ENCODE measurements at regions not wholly inside any gene's neighbourhood (a gene's known extent, or its start where the extent isn't known, plus 50 kb on each side); places are given as distances from the start of the nearest gene placed in this dataset.

DNA sequence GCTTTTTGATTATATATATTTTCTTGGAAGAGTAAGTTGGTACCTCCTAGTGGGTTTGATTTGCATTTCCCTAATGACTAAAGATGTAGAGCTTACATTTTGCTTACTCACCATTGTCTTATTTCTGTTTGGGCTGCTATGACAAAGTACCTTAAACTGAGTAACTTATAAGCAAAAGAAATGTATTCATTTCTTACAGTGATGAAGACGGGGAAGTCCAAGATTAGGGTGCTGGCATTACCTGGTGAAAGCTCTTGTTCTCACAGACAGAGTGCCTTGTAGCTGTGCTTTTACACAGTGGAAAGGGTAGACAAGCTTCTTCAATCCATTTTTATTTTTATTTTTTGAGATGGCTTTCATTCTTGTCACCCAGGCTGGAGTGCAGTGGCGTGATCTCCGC is 229.2 kb upstream of the AGA start:
- Histone ChIP-seq H3K27ac (ENCODE audit: control insufficient read depth, insufficient read depth) (no peak overlapping the region), H3K79me2 (ENCODE audit: control insufficient read depth, insufficient read depth, low read length) (no peaks in the 10 kb centered on the region), H2AFZ (ENCODE audit: control insufficient read depth, low read depth, low read length) (no peak overlapping the region), H4K20me1 (ENCODE audit: control insufficient read depth, insufficient read depth) (no peaks in the 10 kb centered on the region), H3K27me3 (replicated peaks in 1 of 2; ENCODE audit: control insufficient read depth in 2 of 2, insufficient read depth in 2 of 2, low read length in 1 of 2) (no peaks in the 10 kb centered on the region), H3K4me2 (ENCODE audit: control insufficient read depth, insufficient read depth) (no peak overlapping the region), H3K9me3 (replicated peaks; ENCODE audit: control insufficient read depth, insufficient read depth, low read length) (no peaks in the 10 kb centered on the region), H3K4me1 (ENCODE audit: control insufficient read depth, insufficient read depth, low read length) (no peaks in the 10 kb centered on the region), H3K4me3 (no peak overlapping the region), H3K9ac (ENCODE audit: control insufficient read depth, insufficient read depth, low read length) (no peak overlapping the region), H3K36me3 (ENCODE audit: control insufficient read depth in 2 of 2, insufficient read depth in 2 of 2, low read length in 1 of 2) (no peaks in the 10 kb centered on the region)
- FAIRE-seq (no peak), DNase-seq (ENCODE audit: low read depth, low spot score) (no peak), ATAC-seq (peak; percentile 74)
- ChIA-PET CTCF (interaction anchor here (0.6 to 1.1 kb wide), 3 partner anchors 19 to 415 kb away, joined by 4 read pairs; no protein-coding TSS in a partner anchor), SMC1A (ENCODE audit: uncharacterized antibody, unreplicated experiment) (interaction anchor here (0.6 to 1.2 kb wide), 2 partner anchors 83 to 610 kb away, joined by 3 to 4 read pairs; no protein-coding TSS in a partner anchor), POLR2A (no interaction called here), RAD21 (ENCODE audit: unreplicated experiment) (interaction anchor here (0.6 to 1.1 kb wide), 2 partner anchors 210 to 1607 kb away, joined by 3 to 4 read pairs; no protein-coding TSS in a partner anchor)
- TF ChIP-seq, protein P1, sequence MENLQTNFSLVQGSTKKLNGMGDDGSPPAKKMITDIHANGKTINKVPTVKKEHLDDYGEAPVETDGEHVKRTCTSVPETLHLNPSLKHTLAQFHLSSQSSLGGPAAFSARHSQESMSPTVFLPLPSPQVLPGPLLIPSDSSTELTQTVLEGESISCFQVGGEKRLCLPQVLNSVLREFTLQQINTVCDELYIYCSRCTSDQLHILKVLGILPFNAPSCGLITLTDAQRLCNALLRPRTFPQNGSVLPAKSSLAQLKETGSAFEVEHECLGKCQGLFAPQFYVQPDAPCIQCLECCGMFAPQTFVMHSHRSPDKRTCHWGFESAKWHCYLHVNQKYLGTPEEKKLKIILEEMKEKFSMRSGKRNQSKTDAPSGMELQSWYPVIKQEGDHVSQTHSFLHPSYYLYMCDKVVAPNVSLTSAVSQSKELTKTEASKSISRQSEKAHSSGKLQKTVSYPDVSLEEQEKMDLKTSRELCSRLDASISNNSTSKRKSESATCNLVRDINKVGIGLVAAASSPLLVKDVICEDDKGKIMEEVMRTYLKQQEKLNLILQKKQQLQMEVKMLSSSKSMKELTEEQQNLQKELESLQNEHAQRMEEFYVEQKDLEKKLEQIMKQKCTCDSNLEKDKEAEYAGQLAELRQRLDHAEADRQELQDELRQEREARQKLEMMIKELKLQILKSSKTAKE (IDR thresholded peaks at IDR 0.05; ENCODE audit: low read depth, poor library complexity, severe bottlenecking): no peak
- TF ChIP-seq BACH1 (IDR thresholded peaks at IDR 0.05; ENCODE audit: borderline replicate concordance): no peak
- no peak for TF ChIP-seq RUNX3 (IDR thresholded peaks at IDR 0.05; ENCODE audit: low read length)
- TF ChIP-seq POU2F2 (IDR thresholded peaks at IDR 0.05; ENCODE audit: borderline replicate concordance, low read depth, low read length): no peak
- TF ChIP-seq TCF7 (IDR thresholded peaks at IDR 0.05; ENCODE audit: borderline replicate concordance): no peak
- no peak for TF ChIP-seq MYB (IDR thresholded peaks at IDR 0.05; ENCODE audit: borderline replicate concordance, low read depth, low read length)
- no peak for TF ChIP-seq CREM (IDR thresholded peaks at IDR 0.05; ENCODE audit: low read depth)
- TF ChIP-seq SMC3 (IDR thresholded peaks at IDR 0.05; ENCODE audit: borderline replicate concordance, low read length): no peak
- TF ChIP-seq SREBF2 (IDR thresholded peaks at IDR 0.05; ENCODE audit: low read length): no peak
- no peak for TF ChIP-seq ESRRA (IDR thresholded peaks at IDR 0.05; ENCODE audit: low read length)
- no peak for TF ChIP-seq TCF3 (IDR thresholded peaks at IDR 0.05; ENCODE audit: borderline replicate concordance, insufficient read depth, low read depth, low read length)
- TF ChIP-seq, protein P2, sequence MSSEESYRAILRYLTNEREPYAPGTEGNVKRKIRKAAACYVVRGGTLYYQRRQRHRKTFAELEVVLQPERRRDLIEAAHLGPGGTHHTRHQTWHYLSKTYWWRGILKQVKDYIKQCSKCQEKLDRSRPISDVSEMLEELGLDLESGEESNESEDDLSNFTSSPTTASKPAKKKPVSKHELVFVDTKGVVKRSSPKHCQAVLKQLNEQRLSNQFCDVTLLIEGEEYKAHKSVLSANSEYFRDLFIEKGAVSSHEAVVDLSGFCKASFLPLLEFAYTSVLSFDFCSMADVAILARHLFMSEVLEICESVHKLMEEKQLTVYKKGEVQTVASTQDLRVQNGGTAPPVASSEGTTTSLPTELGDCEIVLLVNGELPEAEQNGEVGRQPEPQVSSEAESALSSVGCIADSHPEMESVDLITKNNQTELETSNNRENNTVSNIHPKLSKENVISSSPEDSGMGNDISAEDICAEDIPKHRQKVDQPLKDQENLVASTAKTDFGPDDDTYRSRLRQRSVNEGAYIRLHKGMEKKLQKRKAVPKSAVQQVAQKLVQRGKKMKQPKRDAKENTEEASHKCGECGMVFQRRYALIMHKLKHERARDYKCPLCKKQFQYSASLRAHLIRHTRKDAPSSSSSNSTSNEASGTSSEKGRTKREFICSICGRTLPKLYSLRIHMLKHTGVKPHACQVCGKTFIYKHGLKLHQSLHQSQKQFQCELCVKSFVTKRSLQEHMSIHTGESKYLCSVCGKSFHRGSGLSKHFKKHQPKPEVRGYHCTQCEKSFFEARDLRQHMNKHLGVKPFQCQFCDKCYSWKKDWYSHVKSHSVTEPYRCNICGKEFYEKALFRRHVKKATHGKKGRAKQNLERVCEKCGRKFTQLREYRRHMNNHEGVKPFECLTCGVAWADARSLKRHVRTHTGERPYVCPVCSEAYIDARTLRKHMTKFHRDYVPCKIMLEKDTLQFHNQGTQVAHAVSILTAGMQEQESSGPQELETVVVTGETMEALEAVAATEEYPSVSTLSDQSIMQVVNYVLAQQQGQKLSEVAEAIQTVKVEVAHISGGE (CRISPR knock-in tag; IDR thresholded peaks at IDR 0.05): no peak
- 80% methylated on average over 3 of the region's 3 CpGs for WGBS (ENCODE audit: insufficient coverage, insufficient replicate concordance, low lambda C conversion rate, missing lambda C conversion rate)
- BruUV-seq (replicated peaks): no TSS peak
- intact Hi-C loops (cut with micrococcal nuclease; ENCODE audit: unreplicated experiment) (no loop called here), in situ Hi-C loops (cut with MboI) (no loop called here)

All from GM12878 (cell line).